ENCODE measurements at regions not wholly inside any gene's neighbourhood (a gene's known extent, or its start where the extent isn't known, plus 50 kb on each side); places are given as distances from the start of the nearest gene placed in this dataset.

- TF ChIP-seq CTCF (IDR thresholded peaks at IDR 0.05; ENCODE audit: borderline replicate concordance, control extremely low read depth, extremely low read depth, insufficient read depth, missing control alignments), result no peak
- DNase-seq (ENCODE audit: low spot score), result no peak
- in situ Hi-C loops (cut with MboI; ENCODE audit: low sequenced_read_pairs, unreplicated experiment), result no loop called here
Observed at GRCh38 chr15:61756071-61756820, 304.0 kb downstream of the VPS13C start.

- in situ Hi-C loops (cut with MboI; ENCODE audit: low sequenced_read_pairs, unreplicated experiment), result no loop called here
- no peak for TF ChIP-seq CTCF (IDR thresholded peaks at IDR 0.05; ENCODE audit: borderline replicate concordance, control extremely low read depth, extremely low read depth, insufficient read depth, missing control alignments)
Observed at GRCh38 chr15:61755467-61755866, 304.8 kb downstream of the VPS13C start.

GRCh38 chr15:61753018-61753710 lies 307.1 kb downstream of the VPS13C start:
- in situ Hi-C loops (cut with MboI; ENCODE audit: low sequenced_read_pairs, unreplicated experiment), result no loop called here
- TF ChIP-seq CTCF (IDR thresholded peaks at IDR 0.05; ENCODE audit: borderline replicate concordance, control extremely low read depth, extremely low read depth, insufficient read depth, missing control alignments), result no peak

More at GRCh38 chr15:61755467-61755866, 304.8 kb downstream of the VPS13C start:
- no peak for DNase-seq (ENCODE audit: low spot score)

GRCh38 chr15:61752001-61752400 lies 308.2 kb downstream of the VPS13C start:
- in situ Hi-C loops (cut with MboI; ENCODE audit: low sequenced_read_pairs, unreplicated experiment), result no loop called here
- TF ChIP-seq CTCF (IDR thresholded peaks at IDR 0.05; ENCODE audit: borderline replicate concordance, control extremely low read depth, extremely low read depth, insufficient read depth, missing control alignments), result no peak
- no peak for DNase-seq (ENCODE audit: low spot score)

More at GRCh38 chr15:61753018-61753710, 307.1 kb downstream of the VPS13C start:
- DNase-seq (ENCODE audit: low spot score), result no peak

- TF ChIP-seq CTCF (IDR thresholded peaks at IDR 0.05; ENCODE audit: borderline replicate concordance, control extremely low read depth, extremely low read depth, insufficient read depth, missing control alignments), result no peak
- DNase-seq (ENCODE audit: low spot score), result no peak
- in situ Hi-C loops (cut with MboI; ENCODE audit: low sequenced_read_pairs, unreplicated experiment), result no loop called here
Observed at GRCh38 chr15:61750271-61751084, 309.8 kb downstream of the VPS13C start.

GRCh38 chr15:61749169-61749568 lies 311.1 kb downstream of the VPS13C start:
- in situ Hi-C loops (cut with MboI; ENCODE audit: low sequenced_read_pairs, unreplicated experiment), result no loop called here

More at GRCh38 chr15:61749169-61749568, 311.1 kb downstream of the VPS13C start:
- DNase-seq (ENCODE audit: low spot score), result no peak
- TF ChIP-seq CTCF (IDR thresholded peaks at IDR 0.05; ENCODE audit: borderline replicate concordance, control extremely low read depth, extremely low read depth, insufficient read depth, missing control alignments), result no peak
